Stimulated activated naive CD8-positive, alpha-beta T cell treated with anti-CD3 and anti-CD28 coated beads, Interleukin-15, Interleukin-2, amounts not matched to agents 100 ng/mL and 50 ng/mL, for 24 hours (primary cell): ENCODE measurements at regions not wholly inside any gene's neighbourhood (a gene's known extent, or its start where the extent isn't known, plus 50 kb on each side); places are given as distances from the start of the nearest gene placed in this dataset.

Experiments used
- H3K27ac Mint-ChIP-seq: one replicate; pipeline ENCODE4 v1.8.0; 2021; ENCODE audit warnings: mild to moderate bottlenecking, mixed read lengths
- H3K27me3 Mint-ChIP-seq: one replicate; pipeline ENCODE4 v1.8.0; 2021; ENCODE audit warnings: mixed read lengths
- H3K36me3 Mint-ChIP-seq: one replicate; pipeline ENCODE4 v1.8.0; 2021; ENCODE audit warnings: low read depth, mixed read lengths
- H3K4me1 Mint-ChIP-seq: one replicate; pipeline ENCODE4 v1.8.0; 2021; ENCODE audit warnings: low read depth, mixed read lengths
- H3K4me3 Mint-ChIP-seq: one replicate; pipeline ENCODE4 v1.8.0; 2021; ENCODE audit warnings: mild to moderate bottlenecking, mixed read lengths
- H3K9me3 Mint-ChIP-seq: one replicate; pipeline ENCODE4 v1.8.0; 2021; ENCODE audit warnings: mixed read lengths

GRCh38 chr13:70405266-70405665 is 297.0 kb upstream of the KLHL1 start:
- Mint-ChIP-seq H3K4me1 (no peaks in the 10 kb centered on the region), H3K4me3 (no peak overlapping the region), H3K27ac (no peak overlapping the region), H3K27me3 (no peaks in the 10 kb centered on the region), H3K36me3 (no peaks in the 10 kb centered on the region), H3K9me3 (peaks cover 3% of the 10 kb centered on the region)

- Mint-ChIP-seq H3K27me3 (no peaks in the 10 kb centered on the region), H3K27ac (no peak overlapping the region), H3K36me3 (no peaks in the 10 kb centered on the region), H3K9me3 (peaks cover 4% of the 10 kb centered on the region), H3K4me1 (no peaks in the 10 kb centered on the region), H3K4me3 (no peak overlapping the region)
Observed at GRCh38 chr13:70394031-70394548, 285.8 kb upstream of the KLHL1 start.

GRCh38 chr13:70391678-70392077 is 283.4 kb upstream of the KLHL1 start:
- Mint-ChIP-seq H3K27me3 (no peaks in the 10 kb centered on the region), H3K4me1 (no peaks in the 10 kb centered on the region), H3K4me3 (no peak overlapping the region), H3K27ac (no peak overlapping the region), H3K36me3 (no peaks in the 10 kb centered on the region), H3K9me3 (peaks cover 4% of the 10 kb centered on the region)

- no peaks in the 10 kb centered on the region for H3K27me3 Mint-ChIP-seq
- H3K36me3 Mint-ChIP-seq, result no peaks in the 10 kb centered on the region
- peaks cover 4% of the 10 kb centered on the region for H3K9me3 Mint-ChIP-seq
- H3K27ac Mint-ChIP-seq, result no peak overlapping the region
- H3K4me1 Mint-ChIP-seq, result no peaks in the 10 kb centered on the region
- H3K4me3 Mint-ChIP-seq, result no peak overlapping the region
Observed at GRCh38 chr13:70390968-70391367, 282.7 kb upstream of the KLHL1 start.

GRCh38 chr13:70390064-70390463 is 281.8 kb upstream of the KLHL1 start:
- peaks cover 4% of the 10 kb centered on the region for H3K9me3 Mint-ChIP-seq
- H3K36me3 Mint-ChIP-seq, result no peaks in the 10 kb centered on the region
- H3K4me1 Mint-ChIP-seq, result no peaks in the 10 kb centered on the region
- H3K27ac Mint-ChIP-seq, result no peak overlapping the region
- no peaks in the 10 kb centered on the region for H3K27me3 Mint-ChIP-seq
- H3K4me3 Mint-ChIP-seq, result no peak overlapping the region

GRCh38 chr13:70388935-70389334 is 280.7 kb upstream of the KLHL1 start:
- H3K9me3 Mint-ChIP-seq, result peaks cover 8% of the 10 kb centered on the region

GRCh38 chr13:70386919-70387318 is 278.7 kb upstream of the KLHL1 start:
- Mint-ChIP-seq H3K4me1 (no peaks in the 10 kb centered on the region), H3K9me3 (peaks cover 10% of the 10 kb centered on the region), H3K36me3 (no peaks in the 10 kb centered on the region), H3K4me3 (no peak overlapping the region), H3K27me3 (no peaks in the 10 kb centered on the region), H3K27ac (no peak overlapping the region)

More at GRCh38 chr13:70388935-70389334, 280.7 kb upstream of the KLHL1 start:
- Mint-ChIP-seq H3K4me1 (no peaks in the 10 kb centered on the region), H3K27ac (no peak overlapping the region), H3K4me3 (no peak overlapping the region), H3K27me3 (no peaks in the 10 kb centered on the region), H3K36me3 (no peaks in the 10 kb centered on the region)

- Mint-ChIP-seq H3K27me3 (no peaks in the 10 kb centered on the region), H3K4me3 (no peak overlapping the region), H3K9me3 (peaks cover 8% of the 10 kb centered on the region), H3K4me1 (no peaks in the 10 kb centered on the region), H3K27ac (no peak overlapping the region), H3K36me3 (no peaks in the 10 kb centered on the region)
Observed at GRCh38 chr13:70385852-70386251, 277.6 kb upstream of the KLHL1 start.

GRCh38 chr13:70384156-70384555 is 275.9 kb upstream of the KLHL1 start:
- H3K27me3 Mint-ChIP-seq, result no peaks in the 10 kb centered on the region
- H3K4me3 Mint-ChIP-seq, result no peak overlapping the region
- H3K9me3 Mint-ChIP-seq, result peaks cover 12% of the 10 kb centered on the region
- no peak overlapping the region for H3K27ac Mint-ChIP-seq
- H3K36me3 Mint-ChIP-seq, result no peaks in the 10 kb centered on the region
- no peaks in the 10 kb centered on the region for H3K4me1 Mint-ChIP-seq

GRCh38 chr13:70380809-70381208 is 272.6 kb upstream of the KLHL1 start:
- Mint-ChIP-seq H3K27me3 (no peaks in the 10 kb centered on the region), H3K4me1 (no peaks in the 10 kb centered on the region), H3K9me3 (peaks cover 12% of the 10 kb centered on the region), H3K36me3 (no peaks in the 10 kb centered on the region), H3K27ac (no peak overlapping the region), H3K4me3 (no peak overlapping the region)

- Mint-ChIP-seq H3K27me3 (no peaks in the 10 kb centered on the region), H3K27ac (no peak overlapping the region), H3K9me3 (peaks cover 4% of the 10 kb centered on the region), H3K4me3 (no peak overlapping the region), H3K36me3 (no peaks in the 10 kb centered on the region), H3K4me1 (no peaks in the 10 kb centered on the region)
Observed at GRCh38 chr13:70375718-70376117, 267.5 kb upstream of the KLHL1 start.

GRCh38 chr13:70370924-70371323 is 262.7 kb upstream of the KLHL1 start:
- Mint-ChIP-seq H3K9me3 (peaks cover 3% of the 10 kb centered on the region), H3K4me3 (no peak overlapping the region), H3K36me3 (no peaks in the 10 kb centered on the region), H3K4me1 (no peaks in the 10 kb centered on the region), H3K27ac (no peak overlapping the region), H3K27me3 (no peaks in the 10 kb centered on the region)

- H3K4me3 Mint-ChIP-seq, result no peak overlapping the region
Observed at GRCh38 chr13:70366720-70367119, 258.5 kb upstream of the KLHL1 start.

GRCh38 chr13:70363991-70364390 is 255.7 kb upstream of the KLHL1 start:
- Mint-ChIP-seq H3K36me3 (no peaks in the 10 kb centered on the region), H3K4me1 (no peaks in the 10 kb centered on the region), H3K4me3 (no peak overlapping the region), H3K27me3 (no peaks in the 10 kb centered on the region), H3K27ac (no peak overlapping the region), H3K9me3 (peaks cover 7% of the 10 kb centered on the region)

More at GRCh38 chr13:70366720-70367119, 258.5 kb upstream of the KLHL1 start:
- peaks cover 7% of the 10 kb centered on the region for H3K9me3 Mint-ChIP-seq
- H3K27ac Mint-ChIP-seq, result no peak overlapping the region
- no peaks in the 10 kb centered on the region for H3K27me3 Mint-ChIP-seq
- H3K36me3 Mint-ChIP-seq, result no peaks in the 10 kb centered on the region
- H3K4me1 Mint-ChIP-seq, result no peaks in the 10 kb centered on the region

GRCh38 chr13:70362820-70363570 is 254.7 kb upstream of the KLHL1 start:
- H3K36me3 Mint-ChIP-seq, result no peaks in the 10 kb centered on the region
- no peaks in the 10 kb centered on the region for H3K4me1 Mint-ChIP-seq
- H3K27me3 Mint-ChIP-seq, result no peaks in the 10 kb centered on the region
- H3K9me3 Mint-ChIP-seq, result peaks cover 7% of the 10 kb centered on the region
- no peak overlapping the region for H3K4me3 Mint-ChIP-seq
- H3K27ac Mint-ChIP-seq, result no peak overlapping the region

- Mint-ChIP-seq H3K27me3 (no peaks in the 10 kb centered on the region), H3K36me3 (no peaks in the 10 kb centered on the region), H3K27ac (no peak overlapping the region), H3K4me3 (no peak overlapping the region), H3K9me3 (no peaks in the 10 kb centered on the region), H3K4me1 (no peaks in the 10 kb centered on the region)
Observed at GRCh38 chr13:70357031-70357430, 248.8 kb upstream of the KLHL1 start.
